SU-DHL-6 (cell line): ENCODE measurements at regions not wholly inside any gene's neighbourhood (a gene's known extent, or its start where the extent isn't known, plus 50 kb on each side); places are given as distances from the start of the nearest gene placed in this dataset.

ENCODE experiments used
- CTCF ChIP-seq: fragments of 200-600 bp; sonication (generic); IDR thresholded peaks from one replicate; pipeline ENCODE4 v1.5.1; 2017; ENCODE audit warnings: antibody characterized with exemption, mild to moderate bottlenecking, low read length, moderate library complexity; ENCODE audit not compliant: insufficient read depth, poor library complexity, severe bottlenecking
- EZH2phosphoT487 ChIP-seq: fragments of 200-600 bp; sonication (generic), shearing (Covaris generic); conservative IDR thresholded peaks from 2 replicates; pipeline ENCODE4 v1.6.1; 2018; ENCODE audit warnings: mild to moderate bottlenecking, antibody characterized with exemption, low read length, moderate library complexity, mixed read lengths

GRCh38 chr12:84766375-84766774 is 146.2 kb downstream of the SLC6A15 start:
- TF ChIP-seq CTCF (no peak), EZH2phosphoT487 (no peak)
